Caco-2 (cell line): ENCODE measurements at regions not wholly inside any gene's neighbourhood (a gene's known extent, or its start where the extent isn't known, plus 50 kb on each side); places are given as distances from the start of the nearest gene placed in this dataset.

ENCODE experiments used
- BruUV-seq: library from RNA; stranded (reverse); fragments of 400-500 nt; replicated peaks from 2 replicates; lab custom pipeline; 2021; lab: Mats Ljungman, UMichigan
- CTCF ChIA-PET: fragments of 300-600 bp; sonication (Branson Sonifier 250); formaldehyde crosslinking; loops from one replicate; lab custom pipeline; 2022; ENCODE audit warnings: antibody characterized with exemption; lab: Charles Lee
- POLR2A ChIA-PET: fragments of 300-600 bp; sonication (Branson Sonifier 250); formaldehyde crosslinking; loops from one replicate; lab custom pipeline; 2022; ENCODE audit warnings: antibody characterized with exemption; lab: Charles Lee
- DNase-seq, 2 experiments: peaks; one replicate each; pipeline versions ENCODE4 v3.0.0 to v3.0.0-alpha.2; 2020 to 2022
- H3K27me3 ChIP-seq: replicated peaks from 2 replicates; pipeline ENCODE4 v1.6.0; 2011; ENCODE audit warnings: low read length; ENCODE audit not compliant: control insufficient read depth, insufficient read depth
- H3K36me3 ChIP-seq: 2 replicates; pipeline ENCODE4 v1.5.1; 2011; ENCODE audit warnings: low read length; ENCODE audit not compliant: control insufficient read depth, insufficient read depth
- H3K4me1 ChIP-seq: fragments of 250-450 bp; sonication (Bioruptor Pico); 2 replicates; pipeline ENCODE4 v1.5.1; 2020; ENCODE audit warnings: mild to moderate bottlenecking
- H3K4me3 ChIP-seq: 2 replicates; pipeline ENCODE4 v1.5.1; 2011; ENCODE audit warnings: low read depth, mild to moderate bottlenecking, control low read depth, low read length
- H3K9me3 ChIP-seq: fragments of 250-450 bp; sonication (Bioruptor Pico); 2 replicates; pipeline ENCODE4 v1.5.1; 2020; ENCODE audit warnings: mild to moderate bottlenecking, moderate library complexity
- H3K27ac Mint-ChIP-seq: one replicate; pipeline ENCODE4 v1.8.0; 2022; ENCODE audit warnings: mixed read lengths; ENCODE audit not compliant: unreplicated experiment
- H3K27me3 Mint-ChIP-seq: one replicate; pipeline ENCODE4 v1.8.0; 2022; ENCODE audit warnings: mixed read lengths; ENCODE audit not compliant: insufficient read depth, unreplicated experiment
- H3K36me3 Mint-ChIP-seq: one replicate; pipeline ENCODE4 v1.8.0; 2022; ENCODE audit warnings: mild to moderate bottlenecking, mixed read lengths; ENCODE audit not compliant: insufficient read depth, unreplicated experiment
- H3K4me1 Mint-ChIP-seq: one replicate; pipeline ENCODE4 v1.8.0; 2022; ENCODE audit warnings: low read depth, mixed read lengths; ENCODE audit not compliant: unreplicated experiment
- H3K4me3 Mint-ChIP-seq: one replicate; pipeline ENCODE4 v1.8.0; 2022; ENCODE audit warnings: mild to moderate bottlenecking, moderate library complexity, mixed read lengths; ENCODE audit not compliant: unreplicated experiment
- H3K9me3 Mint-ChIP-seq: one replicate; pipeline ENCODE4 v1.8.0; 2022; ENCODE audit warnings: mixed read lengths; ENCODE audit not compliant: unreplicated experiment
- intact Hi-C: fragments of 100-400 bp; cut with micrococcal nuclease; formaldehyde crosslinking; loops from one replicate; pipeline ENCODE4 v1.10.0; 2022; ENCODE audit not compliant: unreplicated experiment
- TF ChIP-seq, protein P1 (sequence below), 2 experiments: fragments of 200-600 bp in 1 of 2; IDR thresholded peaks; 1 replicate in 1 of 2; 2 replicates in 1 of 2; pipeline versions ENCODE4 v1.5.1 to v1.8.0; 2011 to 2022; ENCODE audit warnings: antibody characterized with exemption in 1 of 2, control low read depth in 1 of 2, inconsistent platforms in 1 of 2, low read depth in 1 of 2, low read length in 1 of 2, mild to moderate bottlenecking in 1 of 2, moderate library complexity in 1 of 2; ENCODE audit not compliant: insufficient read depth in 1 of 2, severe bottlenecking in 1 of 2, unreplicated experiment in 1 of 2

GRCh38 chr15:27673766-27674445 lies 425.2 kb downstream of the OCA2 start:
- no peaks in the 10 kb centered on the region for H3K4me1 ChIP-seq
- TF ChIP-seq, protein P1, sequence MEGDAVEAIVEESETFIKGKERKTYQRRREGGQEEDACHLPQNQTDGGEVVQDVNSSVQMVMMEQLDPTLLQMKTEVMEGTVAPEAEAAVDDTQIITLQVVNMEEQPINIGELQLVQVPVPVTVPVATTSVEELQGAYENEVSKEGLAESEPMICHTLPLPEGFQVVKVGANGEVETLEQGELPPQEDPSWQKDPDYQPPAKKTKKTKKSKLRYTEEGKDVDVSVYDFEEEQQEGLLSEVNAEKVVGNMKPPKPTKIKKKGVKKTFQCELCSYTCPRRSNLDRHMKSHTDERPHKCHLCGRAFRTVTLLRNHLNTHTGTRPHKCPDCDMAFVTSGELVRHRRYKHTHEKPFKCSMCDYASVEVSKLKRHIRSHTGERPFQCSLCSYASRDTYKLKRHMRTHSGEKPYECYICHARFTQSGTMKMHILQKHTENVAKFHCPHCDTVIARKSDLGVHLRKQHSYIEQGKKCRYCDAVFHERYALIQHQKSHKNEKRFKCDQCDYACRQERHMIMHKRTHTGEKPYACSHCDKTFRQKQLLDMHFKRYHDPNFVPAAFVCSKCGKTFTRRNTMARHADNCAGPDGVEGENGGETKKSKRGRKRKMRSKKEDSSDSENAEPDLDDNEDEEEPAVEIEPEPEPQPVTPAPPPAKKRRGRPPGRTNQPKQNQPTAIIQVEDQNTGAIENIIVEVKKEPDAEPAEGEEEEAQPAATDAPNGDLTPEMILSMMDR (IDR thresholded peaks at IDR 0.05; ENCODE audit: insufficient read depth in 1 of 2, low read depth in 1 of 2, low read length in 1 of 2, severe bottlenecking in 1 of 2, unreplicated experiment in 1 of 2): no peak
- no peaks in the 10 kb centered on the region for H3K36me3 ChIP-seq
- Mint-ChIP-seq H3K4me3 (no peak overlapping the region), H3K27me3 (peaks cover 6% of the 10 kb centered on the region), H3K4me1 (no peaks in the 10 kb centered on the region), H3K27ac (no peak overlapping the region), H3K36me3 (peaks cover 5% of the 10 kb centered on the region), H3K9me3 (no peaks in the 10 kb centered on the region)
- no peak overlapping the region for H3K4me3 ChIP-seq
- H3K27me3 ChIP-seq: no peaks in the 10 kb centered on the region
- ChIA-PET CTCF (no interaction called here), POLR2A (no interaction called here)
- intact Hi-C loops: no loop called here
- DNase-seq: no peak
- no peaks in the 10 kb centered on the region for H3K9me3 ChIP-seq
- no TSS peak for BruUV-seq

DNA sequence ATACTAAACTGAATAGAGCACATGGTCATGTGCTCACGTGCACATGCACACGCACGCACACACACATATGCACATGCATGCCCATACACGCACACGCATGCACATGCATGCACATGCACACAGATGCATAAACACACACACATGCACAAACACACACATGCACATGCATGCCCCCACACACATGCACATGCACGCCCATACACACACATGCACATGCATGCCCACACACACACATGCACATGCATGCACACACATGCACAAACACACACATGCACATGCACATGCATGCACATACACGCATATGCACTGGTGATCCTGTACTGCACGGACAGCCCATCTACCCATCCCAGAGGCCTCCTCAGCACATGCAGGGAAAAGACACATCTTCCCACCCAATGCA lies 426.6 kb downstream of the OCA2 start:
- no TSS peak for BruUV-seq
- ChIA-PET POLR2A (no interaction called here), CTCF (no interaction called here)
- no peaks in the 10 kb centered on the region for H3K9me3 Mint-ChIP-seq
- H3K27me3 Mint-ChIP-seq: peaks cover 6% of the 10 kb centered on the region
- no peaks in the 10 kb centered on the region for H3K27me3 ChIP-seq
- TF ChIP-seq, protein P1 (IDR thresholded peaks at IDR 0.05; ENCODE audit: insufficient read depth in 1 of 2, low read depth in 1 of 2, low read length in 1 of 2, severe bottlenecking in 1 of 2, unreplicated experiment in 1 of 2): no peak
- H3K4me3 Mint-ChIP-seq: no peak overlapping the region
- no peaks in the 10 kb centered on the region for H3K36me3 ChIP-seq
- H3K27ac Mint-ChIP-seq: no peak overlapping the region
- DNase-seq: no peak
- no peak overlapping the region for H3K4me3 ChIP-seq
- intact Hi-C loops: no loop called here
- H3K4me1 Mint-ChIP-seq: no peaks in the 10 kb centered on the region
- no peaks in the 10 kb centered on the region for H3K9me3 ChIP-seq
- peaks cover 5% of the 10 kb centered on the region for H3K36me3 Mint-ChIP-seq
- H3K4me1 ChIP-seq: no peaks in the 10 kb centered on the region

DNA sequence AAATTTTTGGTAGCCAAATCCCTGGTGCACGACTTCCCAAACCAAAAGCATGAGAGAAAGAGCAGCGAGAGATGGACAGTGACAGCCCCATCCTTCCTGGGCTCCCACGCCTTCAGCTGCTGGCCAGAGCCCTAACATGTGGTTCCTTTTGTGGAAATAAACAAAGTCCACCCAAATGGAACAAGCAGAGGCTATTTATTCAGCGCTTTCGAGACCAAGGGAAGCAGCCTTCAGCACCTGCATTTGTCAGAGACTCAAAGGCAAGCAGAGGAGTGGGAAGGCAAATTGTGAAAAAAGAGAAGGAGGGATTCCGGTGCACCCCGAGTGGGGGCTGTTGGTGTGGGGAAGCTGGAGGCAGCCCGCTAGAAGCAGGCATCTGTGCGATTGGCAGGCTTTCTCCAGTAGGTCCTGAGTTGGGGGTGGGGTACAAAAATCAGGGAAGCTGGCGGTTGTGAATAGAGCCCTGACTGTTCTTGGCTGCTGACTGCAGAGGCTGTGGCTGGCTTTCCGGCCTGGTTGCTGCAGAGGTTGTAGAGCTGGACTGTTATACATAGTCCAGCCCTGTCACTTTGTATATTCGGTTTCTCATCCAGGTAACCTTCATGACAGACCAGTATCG lies 427.2 kb downstream of the OCA2 start:
- H3K4me3 ChIP-seq: no peak overlapping the region
- no peaks in the 10 kb centered on the region for H3K36me3 ChIP-seq
- H3K9me3 Mint-ChIP-seq: no peaks in the 10 kb centered on the region
- no peak for DNase-seq
- TF ChIP-seq, protein P1 (IDR thresholded peaks at IDR 0.05; ENCODE audit: insufficient read depth in 1 of 2, low read depth in 1 of 2, low read length in 1 of 2, severe bottlenecking in 1 of 2, unreplicated experiment in 1 of 2): no peak
- H3K27ac Mint-ChIP-seq: no peak overlapping the region
- intact Hi-C loops: no loop called here
- H3K36me3 Mint-ChIP-seq: peaks cover 5% of the 10 kb centered on the region
- BruUV-seq: no TSS peak
- H3K27me3 ChIP-seq: no peaks in the 10 kb centered on the region
- CTCF ChIA-PET: no interaction called here
- H3K4me1 ChIP-seq: no peaks in the 10 kb centered on the region
- no peaks in the 10 kb centered on the region for H3K4me1 Mint-ChIP-seq
- no peak overlapping the region for H3K4me3 Mint-ChIP-seq
- POLR2A ChIA-PET: no interaction called here
- no peaks in the 10 kb centered on the region for H3K9me3 ChIP-seq
- peaks cover 6% of the 10 kb centered on the region for H3K27me3 Mint-ChIP-seq
